ENCODE measurements at regions not wholly inside any gene's neighbourhood (a gene's known extent, or its start where the extent isn't known, plus 50 kb on each side); places are given as distances from the start of the nearest gene placed in this dataset.

- no peak for DNase-seq
Measured at GRCh38 chr1:29455781-29456180, 219.5 kb downstream of the PTPRU start.

- DNase-seq: no peak
Measured at GRCh38 chr1:29454616-29455380, 218.5 kb downstream of the PTPRU start.

DNA sequence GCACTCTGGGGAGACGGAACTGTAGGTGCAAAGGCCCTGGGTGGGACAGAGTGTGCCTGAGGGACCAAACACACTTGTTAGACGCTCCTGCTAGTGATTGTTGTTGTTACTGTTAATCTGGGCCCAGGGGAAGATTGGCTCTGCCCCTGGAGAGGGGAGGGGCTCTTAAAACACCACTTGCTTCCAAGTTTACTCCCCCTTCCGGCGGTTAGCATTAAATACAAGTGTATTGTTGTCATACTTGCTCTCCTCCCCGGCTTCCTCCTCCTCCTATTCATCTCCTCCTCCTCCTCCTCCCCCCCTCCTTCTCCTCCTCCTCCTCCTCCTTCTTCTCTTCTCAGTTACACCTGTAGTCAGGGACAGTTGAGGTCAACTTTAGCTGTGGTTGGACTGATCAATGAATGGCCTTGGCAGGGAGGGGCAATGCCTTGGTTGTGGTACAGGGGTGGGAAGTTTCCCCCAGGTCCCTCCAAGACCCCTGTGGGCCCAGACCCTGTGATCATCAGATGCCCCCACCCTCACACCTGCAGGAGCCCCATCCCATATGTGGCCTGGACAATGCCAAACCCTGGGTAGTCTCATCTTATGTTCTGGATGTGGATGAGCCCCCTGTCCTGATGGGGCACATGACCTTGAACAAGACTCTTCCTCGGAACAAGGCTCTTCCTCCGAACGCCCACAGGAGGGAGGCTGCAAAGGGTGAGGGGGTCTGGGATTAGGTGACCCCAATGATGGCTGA, 217.3 kb downstream of the PTPRU start:
- DNase-seq: no peak

- no peak for DNase-seq
Measured at GRCh38 chr1:29452463-29453230, 216.3 kb downstream of the PTPRU start.

DNA sequence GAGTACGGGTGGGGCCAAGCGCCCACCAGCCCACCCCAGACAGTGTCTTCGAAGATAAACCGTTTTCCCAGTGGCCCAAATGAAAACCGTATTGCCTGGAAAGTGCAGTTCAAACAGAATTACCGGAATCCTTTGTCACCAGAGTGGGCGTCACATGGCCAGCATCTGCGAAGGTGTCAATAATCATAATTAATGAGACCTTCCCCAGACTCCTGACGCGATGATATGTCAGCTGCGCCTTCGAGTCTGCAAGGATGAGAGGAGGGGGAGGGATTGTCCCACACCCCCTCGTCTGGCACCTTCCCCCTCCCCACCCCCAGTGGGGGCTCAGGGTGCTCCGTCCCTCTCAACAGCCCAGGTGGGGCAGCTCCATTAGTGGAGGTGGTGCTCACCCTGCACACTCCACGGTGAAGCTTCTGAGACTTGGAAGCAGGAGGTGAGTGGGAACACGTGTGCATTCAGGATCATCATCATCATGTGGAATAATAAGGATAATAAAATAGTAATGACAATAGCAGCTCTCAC, 215.1 kb downstream of the PTPRU start:
- no peak for DNase-seq

GRCh38 chr1:29450591-29450990, 214.3 kb downstream of the PTPRU start:
- DNase-seq: no peak

DNA sequence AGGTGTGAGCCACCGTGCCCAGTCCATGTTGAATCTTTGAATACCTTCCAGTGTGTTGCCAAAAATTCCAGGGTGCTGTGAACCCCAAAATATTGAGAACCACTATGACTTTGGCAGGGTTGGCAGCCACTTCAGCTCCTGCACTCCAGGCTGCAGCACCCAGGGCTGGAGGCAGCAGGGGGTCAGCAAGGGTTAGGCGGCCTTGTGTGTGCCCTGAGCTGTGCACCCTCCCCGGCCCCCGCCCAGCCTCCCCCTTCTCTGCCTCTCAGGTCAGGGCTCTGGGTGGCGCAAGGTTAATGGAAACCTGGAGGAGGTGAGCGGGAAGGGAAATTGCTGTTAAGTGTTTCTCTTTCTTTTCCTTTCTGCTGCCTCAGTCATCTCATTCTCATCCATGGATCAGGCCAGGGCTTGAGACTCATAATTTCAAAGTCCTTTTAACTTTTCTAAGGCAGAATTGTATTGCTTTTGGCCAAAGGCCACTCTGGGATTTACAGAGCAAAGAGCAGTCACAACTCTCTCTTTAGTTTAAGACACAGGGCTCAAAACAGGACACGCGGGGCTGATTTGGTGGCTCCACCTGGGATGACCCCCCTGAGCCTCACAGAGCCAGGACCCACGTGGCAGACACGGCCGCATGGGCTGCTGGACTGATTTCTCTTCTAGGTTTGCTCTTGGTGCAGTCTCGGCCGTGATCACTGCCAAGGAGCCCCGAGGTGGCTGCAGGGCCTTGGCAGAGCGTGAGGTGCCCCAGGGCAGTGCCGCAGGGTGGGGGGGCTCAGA, 212.3 kb downstream of the PTPRU start:
- DNase-seq: no peak

GRCh38 chr1:29447368-29447767, 211.0 kb downstream of the PTPRU start:
- no peak for DNase-seq

DNA sequence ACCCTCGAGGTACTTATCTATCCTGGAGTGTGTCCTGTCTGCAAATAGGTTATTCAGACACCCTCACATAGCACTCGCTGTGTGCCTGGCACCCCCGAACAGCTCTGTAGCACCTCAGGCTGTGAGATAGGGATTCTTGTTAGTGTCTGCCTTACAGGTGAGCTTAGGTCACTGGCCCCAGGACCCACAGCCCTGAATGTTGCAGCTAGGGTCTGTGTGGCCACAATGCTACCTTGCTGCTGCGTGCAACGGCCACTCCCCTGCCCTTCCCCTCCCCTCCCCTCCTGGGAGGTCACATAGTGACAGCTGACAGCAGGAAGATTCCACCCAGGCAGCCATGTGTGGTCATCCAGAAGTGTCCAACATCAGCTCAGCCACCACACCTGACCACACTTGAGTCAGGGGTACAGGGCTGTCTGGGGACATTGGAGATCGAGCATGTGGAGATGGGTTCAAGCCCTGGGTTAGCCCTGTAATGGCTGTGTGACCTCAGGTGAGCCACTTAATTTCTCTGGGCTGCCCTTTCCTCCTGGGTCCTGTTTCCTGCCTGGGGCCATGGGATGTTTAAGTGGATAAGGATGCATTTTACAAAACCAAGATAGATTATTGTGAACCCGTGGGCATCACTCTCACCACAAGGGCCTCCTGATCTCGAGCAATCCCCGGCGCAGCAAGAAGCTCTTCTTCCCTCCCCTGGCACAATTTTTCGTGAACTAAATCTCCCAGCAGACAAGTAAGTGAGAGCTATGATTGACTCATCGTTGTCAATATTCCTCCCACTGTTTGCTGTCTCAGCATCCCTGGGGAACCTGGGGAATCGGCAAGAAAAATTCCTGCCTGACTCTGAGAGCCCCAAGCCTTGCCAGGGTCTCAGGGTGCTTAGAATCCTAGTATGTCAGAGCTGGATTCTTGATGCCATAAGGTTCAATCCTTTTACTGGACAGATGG, 208.7 kb downstream of the PTPRU start:
- DNase-seq: no peak

DNA sequence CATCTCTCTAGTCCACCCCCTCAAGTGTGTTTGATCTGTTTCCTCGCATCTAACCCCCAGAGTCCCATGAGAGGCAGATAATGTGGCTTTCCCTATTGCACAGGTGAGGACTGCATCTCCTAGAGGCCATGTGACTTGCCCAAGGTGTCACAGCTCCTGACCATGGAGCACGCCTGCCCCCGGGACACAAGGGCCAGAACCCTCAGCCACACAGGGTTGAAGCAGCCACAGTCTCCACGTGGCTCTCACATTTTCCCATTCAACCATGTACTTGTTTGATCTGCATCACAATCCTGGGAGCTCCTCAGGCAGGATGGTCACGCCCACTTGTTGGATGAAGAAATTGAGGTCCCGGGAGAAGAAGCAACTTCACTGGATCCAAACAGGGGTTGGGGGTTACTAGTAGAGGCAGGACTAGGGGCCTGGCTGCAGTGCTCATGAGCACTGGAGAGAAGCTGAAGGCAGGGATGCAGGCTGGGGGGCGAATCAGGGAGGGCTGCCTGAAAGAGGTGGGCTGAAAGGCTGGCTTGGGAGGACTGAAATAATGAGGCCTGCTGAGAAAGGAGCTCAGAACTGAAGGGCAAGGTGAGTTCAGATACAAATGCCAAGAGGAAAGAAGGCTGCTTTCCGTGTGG, 207.9 kb downstream of the PTPRU start:
- no peak for DNase-seq

DNA sequence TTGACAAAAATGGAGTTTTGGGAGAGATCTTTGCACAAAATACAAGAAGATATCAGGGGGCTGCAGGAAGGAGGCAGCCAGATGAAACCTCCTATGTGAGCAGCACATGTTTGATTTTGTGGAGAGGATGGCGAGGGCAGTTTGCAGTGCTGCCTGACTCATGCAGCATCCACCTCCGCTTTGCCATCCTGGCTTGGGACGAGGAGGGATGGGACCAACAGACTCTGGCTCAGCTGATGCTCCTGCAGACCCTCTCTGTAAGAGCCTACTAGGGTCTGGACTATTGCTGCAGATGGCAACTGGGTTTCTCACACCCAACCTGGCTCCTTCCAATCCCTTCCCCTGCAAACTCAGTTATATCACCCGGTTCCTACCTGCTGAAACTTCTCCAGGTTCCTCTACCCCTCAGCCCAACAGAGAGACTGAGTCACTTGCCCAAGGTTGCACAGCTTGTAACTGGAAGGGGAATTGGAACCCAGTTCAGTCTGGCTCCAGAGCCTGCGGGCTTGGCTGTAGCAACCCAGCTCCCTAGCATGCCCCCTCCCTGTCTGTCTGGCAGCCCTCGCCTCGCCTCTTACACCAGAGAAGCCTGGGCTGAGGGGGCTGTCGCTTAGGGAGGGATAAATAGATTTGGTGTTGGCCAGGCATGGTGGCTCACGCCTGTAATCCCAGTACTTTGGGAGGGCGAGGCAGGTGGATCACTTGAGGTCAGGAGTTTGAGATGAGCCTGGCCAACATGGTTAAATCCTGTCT, 205.8 kb downstream of the PTPRU start:
- DNase-seq: no peak

GRCh38 chr1:29439615-29440014, 203.3 kb downstream of the PTPRU start:
- no peak for DNase-seq

GRCh38 chr1:29438991-29439390, 202.7 kb downstream of the PTPRU start:
- DNase-seq: no peak

DNA sequence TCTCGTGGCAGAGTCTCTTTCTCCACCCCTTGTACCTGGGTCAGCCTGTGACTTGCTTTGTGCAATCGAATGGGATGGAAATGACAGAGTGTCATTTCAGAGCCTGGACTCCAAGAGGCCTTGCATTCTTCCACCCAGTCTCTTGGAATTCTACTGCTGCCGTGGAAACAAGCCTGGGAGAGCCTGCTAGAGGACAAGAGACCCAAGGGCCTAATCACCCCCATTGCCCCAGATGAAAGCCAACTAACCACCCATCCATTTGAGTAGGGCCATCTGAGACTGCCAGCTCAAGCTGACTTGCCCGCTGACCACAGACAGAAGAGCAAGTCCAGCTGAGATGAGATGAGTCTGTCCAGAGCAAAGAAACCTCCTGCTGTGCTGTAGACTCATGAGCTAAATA, 201.6 kb downstream of the PTPRU start:
- no peak for DNase-seq

DNA sequence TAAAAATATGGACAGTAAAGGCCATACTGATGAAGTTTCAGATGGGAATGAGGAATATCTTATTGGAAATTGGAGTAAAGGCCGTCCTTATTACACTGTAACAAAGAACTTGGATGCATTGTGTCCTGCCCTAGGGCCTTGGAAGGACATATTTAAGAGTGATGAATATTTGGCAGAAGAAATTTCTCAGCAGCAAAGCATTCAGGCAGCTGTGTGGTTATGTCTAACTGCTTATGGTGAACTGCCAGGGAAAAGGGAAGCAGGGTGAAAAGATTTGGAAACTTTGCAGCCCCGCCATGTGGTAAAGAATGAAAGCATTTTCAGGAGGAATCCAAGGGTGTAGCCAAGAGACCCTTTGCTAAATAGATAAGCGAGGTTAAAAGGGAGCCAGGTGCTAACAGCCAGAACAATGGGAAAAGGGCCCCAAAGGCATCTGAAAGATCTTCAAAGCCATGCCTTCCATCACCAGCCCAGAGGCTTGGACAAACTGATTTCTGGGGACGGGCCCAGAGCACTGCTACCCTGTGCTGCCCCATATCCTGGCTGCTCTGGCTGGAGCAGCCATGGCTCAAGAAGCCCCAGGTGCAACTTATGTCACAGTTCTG, 200.0 kb downstream of the PTPRU start:
- DNase-seq: no peak

DNA sequence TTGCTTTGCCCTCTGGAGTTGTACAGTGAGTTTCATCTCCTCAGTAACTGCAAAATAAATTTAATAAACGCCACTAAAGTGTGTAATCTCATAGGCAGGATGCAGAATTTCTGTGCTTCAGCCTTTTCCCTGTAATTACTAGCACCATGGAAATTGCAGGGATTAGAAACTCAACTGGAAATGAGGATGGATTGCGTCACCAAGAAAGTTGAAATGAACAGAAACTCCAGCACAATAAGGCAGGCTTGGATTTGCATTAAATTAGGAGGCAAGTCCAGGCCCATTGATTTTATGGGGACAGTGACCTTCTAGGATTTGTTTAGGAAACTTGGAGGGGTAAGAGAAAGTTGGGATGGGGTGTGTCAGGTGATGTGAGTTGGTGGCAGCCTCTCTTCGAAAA, 197.5 kb downstream of the PTPRU start:
- no peak for DNase-seq

DNA sequence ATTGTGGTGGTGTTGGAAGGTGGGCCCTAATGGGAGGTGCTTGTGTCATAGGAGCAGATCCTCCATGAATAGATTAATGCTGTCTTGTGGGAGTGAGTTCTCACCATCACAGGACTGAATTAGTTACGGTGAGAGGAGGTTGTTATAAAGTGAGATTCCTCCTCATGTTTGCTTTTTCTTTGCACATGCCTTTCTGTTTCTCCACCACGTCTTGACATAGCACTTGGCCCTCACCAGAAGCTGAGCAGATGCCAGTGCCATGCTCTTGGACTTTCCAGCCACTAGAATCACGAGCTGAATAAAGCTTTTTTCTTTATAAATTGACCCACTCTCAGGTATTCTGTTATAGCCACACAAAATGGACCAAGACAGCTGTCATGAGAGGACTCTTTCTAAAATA, 194.8 kb downstream of the PTPRU start:
- no peak for DNase-seq

- no peak for DNase-seq
Measured at GRCh38 chr1:29429656-29430055, 193.3 kb downstream of the PTPRU start.

DNA sequence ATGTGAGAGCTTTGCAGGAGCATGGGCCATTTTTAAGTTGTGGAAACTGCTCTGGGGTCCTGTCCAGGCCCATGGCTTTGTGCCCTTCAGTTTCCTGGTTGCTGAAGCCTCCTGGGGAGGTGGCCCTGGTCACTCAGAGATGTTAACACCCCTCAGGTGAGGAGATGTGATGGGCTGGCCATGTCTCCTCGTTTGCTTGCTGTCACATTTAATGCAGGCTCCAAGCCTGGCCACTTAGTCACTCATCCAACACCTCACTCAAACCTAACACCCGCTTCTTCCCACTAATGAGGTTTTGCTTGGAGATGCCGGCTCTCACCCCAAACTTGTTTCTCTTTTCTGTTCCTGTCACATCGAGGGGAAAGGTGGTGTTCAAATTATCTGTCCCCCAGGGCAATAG, 192.7 kb downstream of the PTPRU start:
- DNase-seq: no peak

DNA sequence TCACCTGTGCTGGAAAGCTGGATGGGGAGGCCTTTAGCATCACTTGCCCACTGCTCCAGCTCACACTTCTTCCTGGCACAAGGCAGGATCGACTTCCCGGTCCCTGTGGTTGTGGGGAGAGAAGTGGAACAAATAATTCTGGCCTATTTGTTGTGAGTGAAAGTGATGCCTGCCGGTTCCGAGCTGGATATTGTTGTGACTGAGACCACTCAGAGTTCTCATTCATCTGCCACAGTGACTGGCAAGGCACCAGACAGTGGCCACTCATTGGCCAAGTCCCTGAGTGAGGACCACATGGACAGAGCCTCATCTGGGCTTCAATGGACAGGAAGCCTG, 191.9 kb downstream of the PTPRU start:
- DNase-seq: no peak

Data from activated CD8-positive, alpha-beta memory T cell treated with anti-CD3 and anti-CD28 coated beads for 24 hours (primary cell).